Erythroblast (primary cell): ENCODE measurements at regions not wholly inside any gene's neighbourhood (a gene's known extent, or its start where the extent isn't known, plus 50 kb on each side); places are given as distances from the start of the nearest gene placed in this dataset.

Experiments used
- GATA1 ChIP-seq: IDR thresholded peaks from 2 replicates; pipeline ENCODE4 v1.6.1; 2011; ENCODE audit warnings: low read depth, mild to moderate bottlenecking, control low read depth, low read length, moderate library complexity
- POLR2A ChIP-seq: IDR thresholded peaks from 2 replicates; pipeline ENCODE4 v1.6.1; 2011; ENCODE audit warnings: mild to moderate bottlenecking, low read length

DNA sequence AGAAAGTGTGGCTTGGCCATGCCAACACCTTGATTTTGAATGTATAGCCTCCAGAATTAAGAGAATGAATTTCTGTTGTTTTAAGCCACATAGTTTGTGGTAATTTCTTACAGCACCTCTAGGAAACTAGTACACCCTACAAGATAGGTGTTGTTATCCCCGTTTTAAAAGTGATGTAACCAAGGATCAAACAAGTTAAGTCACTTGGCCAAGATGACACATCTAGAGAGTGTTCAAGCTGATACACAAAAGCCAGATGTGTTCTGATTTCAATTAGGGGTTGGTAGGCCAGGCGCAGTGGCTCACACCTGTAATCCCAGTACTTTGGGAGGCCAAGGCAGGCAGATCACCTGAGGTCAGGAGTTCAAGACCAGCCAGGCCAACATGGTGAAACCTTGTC, 396.5 kb upstream of the SOX9 start:
- TF ChIP-seq POLR2A = no peak
- no peak for TF ChIP-seq GATA1
